ENCODE measurements at regions not wholly inside any gene's neighbourhood (a gene's known extent, or its start where the extent isn't known, plus 50 kb on each side); places are given as distances from the start of the nearest gene placed in this dataset.

DNA sequence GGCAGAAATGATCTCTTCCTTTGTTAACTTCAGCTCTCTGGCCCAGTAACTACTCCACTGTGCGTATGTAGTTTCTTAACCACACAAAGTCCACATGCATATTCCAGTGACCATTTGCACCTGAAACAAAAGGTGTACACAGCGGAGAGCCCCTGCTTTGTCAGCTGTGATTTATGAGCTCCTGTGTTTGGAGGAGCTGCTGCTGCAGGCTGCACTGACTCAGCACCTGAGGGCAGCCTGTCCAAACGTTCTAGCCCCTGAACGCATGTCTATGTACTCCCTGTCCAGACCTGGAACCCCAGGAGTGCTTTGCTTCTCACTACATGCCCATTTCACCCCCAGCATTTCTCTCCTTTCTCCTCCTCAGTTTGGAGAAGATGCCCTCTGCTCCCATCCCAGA is 216.1 kb downstream of the ABCC12 start:
- H3K79me2 ChIP-seq (ENCODE audit: insufficient read depth, low read length) = no peaks in the 10 kb centered on the region
- H3K27ac ChIP-seq (ENCODE audit: low read depth, low read length) = no peak overlapping the region
- no peak overlapping the region for H3K4me3 ChIP-seq (ENCODE audit: insufficient read depth, low read length)
- no peaks in the 10 kb centered on the region for H3K36me3 ChIP-seq (ENCODE audit: insufficient read depth, low read length)
- no peak overlapping the region for H3K4me2 ChIP-seq (ENCODE audit: insufficient read depth, low read length)
- no peaks in the 10 kb centered on the region for H3K4me1 ChIP-seq (ENCODE audit: insufficient read depth, low read length)
- no peak for DNase-seq (ENCODE audit: insufficient read length, low spot score, missing footprints)
- H4K20me1 ChIP-seq (ENCODE audit: insufficient read depth, low read length) = no peaks in the 10 kb centered on the region
- no peaks in the 10 kb centered on the region for H3K9me3 ChIP-seq (ENCODE audit: low read depth, low read length)
- no peak overlapping the region for H2AFZ ChIP-seq (ENCODE audit: low read length)
- TF ChIP-seq, protein P1, sequence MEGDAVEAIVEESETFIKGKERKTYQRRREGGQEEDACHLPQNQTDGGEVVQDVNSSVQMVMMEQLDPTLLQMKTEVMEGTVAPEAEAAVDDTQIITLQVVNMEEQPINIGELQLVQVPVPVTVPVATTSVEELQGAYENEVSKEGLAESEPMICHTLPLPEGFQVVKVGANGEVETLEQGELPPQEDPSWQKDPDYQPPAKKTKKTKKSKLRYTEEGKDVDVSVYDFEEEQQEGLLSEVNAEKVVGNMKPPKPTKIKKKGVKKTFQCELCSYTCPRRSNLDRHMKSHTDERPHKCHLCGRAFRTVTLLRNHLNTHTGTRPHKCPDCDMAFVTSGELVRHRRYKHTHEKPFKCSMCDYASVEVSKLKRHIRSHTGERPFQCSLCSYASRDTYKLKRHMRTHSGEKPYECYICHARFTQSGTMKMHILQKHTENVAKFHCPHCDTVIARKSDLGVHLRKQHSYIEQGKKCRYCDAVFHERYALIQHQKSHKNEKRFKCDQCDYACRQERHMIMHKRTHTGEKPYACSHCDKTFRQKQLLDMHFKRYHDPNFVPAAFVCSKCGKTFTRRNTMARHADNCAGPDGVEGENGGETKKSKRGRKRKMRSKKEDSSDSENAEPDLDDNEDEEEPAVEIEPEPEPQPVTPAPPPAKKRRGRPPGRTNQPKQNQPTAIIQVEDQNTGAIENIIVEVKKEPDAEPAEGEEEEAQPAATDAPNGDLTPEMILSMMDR (IDR thresholded peaks at IDR 0.05; ENCODE audit: extremely low read depth, low read depth, low read length) = no peak
- H3K27me3 ChIP-seq (ENCODE audit: insufficient read depth, low read length) = no peaks in the 10 kb centered on the region

DNA sequence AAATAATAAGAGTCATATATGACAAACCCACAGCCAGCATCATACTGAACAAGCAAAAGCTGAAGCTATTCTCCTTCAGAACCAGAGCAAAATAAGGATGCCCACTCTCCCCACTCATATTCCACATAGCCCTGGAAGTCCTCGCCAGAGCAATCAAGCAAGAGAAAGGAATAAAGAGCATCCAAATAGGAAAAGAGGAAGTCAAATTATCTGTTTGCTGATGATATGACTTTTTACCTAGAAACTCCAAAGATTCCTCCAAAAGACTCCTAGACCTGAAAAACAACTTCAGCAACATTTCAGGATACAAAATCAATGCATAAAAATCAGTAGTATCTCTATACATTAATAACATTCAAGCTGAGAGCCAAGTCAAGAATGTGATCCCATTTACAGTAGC is 217.5 kb downstream of the ABCC12 start:
- no peaks in the 10 kb centered on the region for H3K9me3 ChIP-seq (ENCODE audit: low read depth, low read length)
- H2AFZ ChIP-seq (ENCODE audit: low read length) = no peak overlapping the region
- no peaks in the 10 kb centered on the region for H3K79me2 ChIP-seq (ENCODE audit: insufficient read depth, low read length)
- H3K36me3 ChIP-seq (ENCODE audit: insufficient read depth, low read length) = no peaks in the 10 kb centered on the region
- H3K27ac ChIP-seq (ENCODE audit: low read depth, low read length) = no peak overlapping the region
- H4K20me1 ChIP-seq (ENCODE audit: insufficient read depth, low read length) = no peaks in the 10 kb centered on the region
- H3K4me2 ChIP-seq (ENCODE audit: insufficient read depth, low read length) = no peak overlapping the region
- no peaks in the 10 kb centered on the region for H3K4me1 ChIP-seq (ENCODE audit: insufficient read depth, low read length)
- no peak for DNase-seq (ENCODE audit: insufficient read length, low spot score, missing footprints)
- H3K4me3 ChIP-seq (ENCODE audit: insufficient read depth, low read length) = no peak overlapping the region
- TF ChIP-seq, protein P1 (IDR thresholded peaks at IDR 0.05; ENCODE audit: extremely low read depth, low read depth, low read length) = no peak
- no peaks in the 10 kb centered on the region for H3K27me3 ChIP-seq (ENCODE audit: insufficient read depth, low read length)

DNA sequence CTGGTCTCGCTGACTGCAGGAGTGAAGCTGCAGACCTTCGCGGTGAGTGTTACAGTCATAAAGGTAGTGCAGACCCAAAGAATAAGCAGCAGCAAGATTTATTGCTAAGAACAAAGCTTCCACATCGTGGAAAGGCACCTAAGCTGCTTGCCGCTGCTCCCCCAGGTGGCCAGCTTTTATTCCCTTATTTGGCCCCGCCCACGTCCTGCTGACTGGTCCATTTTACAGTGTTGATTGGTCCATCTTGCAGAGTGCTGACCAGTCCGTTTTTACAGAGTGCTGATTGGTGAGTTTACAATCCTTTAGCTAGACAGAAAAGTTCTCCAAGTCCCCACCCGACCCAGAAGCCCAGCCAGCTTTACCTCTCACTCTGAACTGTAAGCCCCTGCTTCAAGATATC is 227.8 kb downstream of the ABCC12 start:
- H3K36me3 ChIP-seq (ENCODE audit: insufficient read depth, low read length) = no peaks in the 10 kb centered on the region
- no peak for DNase-seq (ENCODE audit: insufficient read length, low spot score, missing footprints)
- H4K20me1 ChIP-seq (ENCODE audit: insufficient read depth, low read length) = no peaks in the 10 kb centered on the region
- H3K27ac ChIP-seq (ENCODE audit: low read depth, low read length) = no peak overlapping the region
- no peak overlapping the region for H2AFZ ChIP-seq (ENCODE audit: low read length)
- no peaks in the 10 kb centered on the region for H3K9me3 ChIP-seq (ENCODE audit: low read depth, low read length)
- H3K79me2 ChIP-seq (ENCODE audit: insufficient read depth, low read length) = no peaks in the 10 kb centered on the region
- no peaks in the 10 kb centered on the region for H3K4me1 ChIP-seq (ENCODE audit: insufficient read depth, low read length)
- H3K4me2 ChIP-seq (ENCODE audit: insufficient read depth, low read length) = no peak overlapping the region
- H3K27me3 ChIP-seq (ENCODE audit: insufficient read depth, low read length) = no peaks in the 10 kb centered on the region
- H3K4me3 ChIP-seq (ENCODE audit: insufficient read depth, low read length) = no peak overlapping the region
- TF ChIP-seq, protein P1 (IDR thresholded peaks at IDR 0.05; ENCODE audit: extremely low read depth, low read depth, low read length) = no peak

DNA sequence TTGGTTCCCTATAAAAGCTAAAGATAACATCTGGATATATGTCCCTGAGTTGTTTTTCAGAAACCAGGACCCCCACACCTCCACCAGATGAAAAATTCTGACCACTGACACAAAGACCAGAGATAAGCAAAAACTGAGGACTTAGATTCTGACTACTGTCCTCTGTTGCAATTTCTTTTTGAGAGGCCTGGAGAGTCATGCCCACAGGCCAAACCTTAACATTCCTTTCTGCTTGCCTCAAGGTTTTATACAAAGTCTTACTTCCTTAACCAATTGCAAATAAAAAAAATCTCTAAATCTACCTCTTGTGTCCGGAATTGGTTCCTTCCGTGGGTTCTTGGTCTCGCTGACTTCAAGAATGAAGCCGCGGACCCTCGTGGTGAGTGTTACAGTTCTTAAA is 228.5 kb downstream of the ABCC12 start:
- no peaks in the 10 kb centered on the region for H3K27me3 ChIP-seq (ENCODE audit: insufficient read depth, low read length)
- no peaks in the 10 kb centered on the region for H3K9me3 ChIP-seq (ENCODE audit: low read depth, low read length)

More for the DNA sequence above, 228.5 kb downstream of the ABCC12 start:
- DNase-seq (ENCODE audit: insufficient read length, low spot score, missing footprints) = no peak
- Histone ChIP-seq H4K20me1 (ENCODE audit: insufficient read depth, low read length) (no peaks in the 10 kb centered on the region), H3K79me2 (ENCODE audit: insufficient read depth, low read length) (no peaks in the 10 kb centered on the region), H3K4me3 (ENCODE audit: insufficient read depth, low read length) (no peak overlapping the region), H3K27ac (ENCODE audit: low read depth, low read length) (no peak overlapping the region), H3K4me1 (ENCODE audit: insufficient read depth, low read length) (no peaks in the 10 kb centered on the region), H3K36me3 (ENCODE audit: insufficient read depth, low read length) (no peaks in the 10 kb centered on the region), H3K4me2 (ENCODE audit: insufficient read depth, low read length) (no peak overlapping the region), H2AFZ (ENCODE audit: low read length) (no peak overlapping the region)
- TF ChIP-seq, protein P1 (IDR thresholded peaks at IDR 0.05; ENCODE audit: extremely low read depth, low read depth, low read length) = no peak
